ENCODE measurements at regions not wholly inside any gene's neighbourhood (a gene's known extent, or its start where the extent isn't known, plus 50 kb on each side); places are given as distances from the start of the nearest gene placed in this dataset.
A peak's percentile ranks its signal among the peaks of the same experiment; 100 is the strongest.
"Not testable (repeated sequence)": the region's sequence is repeated elsewhere in the genome, so short reads cannot be mapped to it uniquely, and the experiment has no call there.

DNA sequence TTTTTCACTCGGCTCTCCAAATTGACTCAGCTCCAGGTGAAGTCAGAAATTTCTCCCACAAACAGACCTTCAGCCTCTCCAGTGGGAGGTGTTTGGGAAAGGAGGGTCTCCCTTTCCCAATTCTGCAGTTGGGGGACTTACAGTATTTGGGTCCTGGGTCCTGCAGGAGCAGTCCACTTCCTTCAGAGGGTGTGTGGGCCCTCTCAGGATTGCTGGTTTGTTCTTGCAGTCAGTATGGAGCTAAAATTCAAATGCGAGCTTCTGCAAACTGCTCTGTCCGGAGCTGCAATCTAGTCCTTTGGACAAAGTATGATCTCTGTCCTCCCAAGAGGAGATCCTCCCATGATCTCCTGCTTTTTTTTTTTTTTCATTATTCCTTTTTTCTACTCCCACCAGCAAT, 87.9 kb upstream of the MSTN start:
- FAIRE-seq, result no peak
- DNase-seq (ENCODE audit: low spot score in 2 of 2), result no peak

- FAIRE-seq (no peak), DNase-seq (ENCODE audit: low spot score in 2 of 2) (no peak)
Observed at GRCh38 chr2:190149908-190150307, 87.4 kb upstream of the MSTN start.

- FAIRE-seq (no peak), DNase-seq (ENCODE audit: low spot score in 2 of 2) (no peak)
Observed at GRCh38 chr2:190149200-190149599, 86.7 kb upstream of the MSTN start.

DNA sequence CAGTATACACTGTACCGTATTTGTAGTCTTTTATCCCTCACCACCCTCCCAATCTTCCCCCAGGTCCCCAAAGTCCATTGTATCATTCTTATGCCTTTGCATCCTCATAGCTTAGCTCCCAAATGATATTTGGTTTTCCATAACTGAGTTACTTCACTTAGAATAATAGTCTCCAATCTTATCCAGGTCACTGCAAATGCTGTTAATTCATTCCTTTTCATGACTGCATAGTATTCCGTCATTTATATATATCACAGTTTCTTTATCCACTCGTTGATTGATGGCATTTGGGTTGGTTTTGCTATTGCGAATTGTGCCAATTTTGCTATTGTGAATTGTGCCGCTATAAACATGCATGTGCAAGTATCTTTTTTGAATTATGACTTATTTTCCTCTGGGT, 83.6 kb upstream of the MSTN start:
- DNase-seq (ENCODE audit: low spot score in 2 of 2); FAIRE-seq: not testable (repeated sequence)

DNA sequence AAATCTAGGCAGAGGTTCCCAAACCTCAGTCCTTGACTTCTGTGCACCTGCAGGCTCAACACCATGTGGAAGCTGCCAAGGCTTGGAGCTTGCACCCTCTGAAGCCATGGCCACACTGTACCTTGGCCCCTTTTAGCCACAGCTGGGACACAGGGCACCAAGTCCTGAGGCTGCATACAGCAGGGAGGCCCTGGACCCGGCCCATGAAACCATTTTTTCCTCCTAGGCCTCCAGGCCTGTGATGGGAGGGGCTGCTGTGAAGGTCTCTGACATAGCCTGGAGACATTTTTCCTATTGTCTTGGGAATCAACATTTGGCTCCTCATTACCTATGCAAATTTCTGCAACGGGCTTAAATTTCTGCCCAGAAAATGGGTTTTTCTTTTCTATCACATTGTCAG, 77.9 kb upstream of the MSTN start:
- DNase-seq (ENCODE audit: low spot score in 2 of 2); FAIRE-seq: not testable (repeated sequence)

DNA sequence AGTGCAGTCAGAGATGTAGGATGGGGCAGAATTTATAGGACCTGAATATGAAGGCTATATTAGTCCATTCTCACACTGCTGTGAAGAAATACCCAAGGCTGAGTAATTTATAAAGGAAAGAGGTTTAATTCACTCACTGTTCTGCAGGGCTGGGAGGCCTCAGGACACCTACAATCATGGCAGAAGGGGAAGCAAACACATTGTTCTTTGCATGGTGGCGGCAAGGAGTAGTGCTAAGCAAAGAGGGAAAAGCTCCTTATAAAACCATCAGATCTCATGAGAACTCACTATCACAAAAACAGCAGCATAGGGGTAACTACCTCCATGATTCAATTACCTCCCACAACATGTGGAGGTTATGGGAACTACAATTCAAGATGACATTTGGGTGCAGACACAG, 76.8 kb upstream of the MSTN start:
- DNase-seq (ENCODE audit: low spot score in 2 of 2) (no peak), FAIRE-seq (no peak)

DNA sequence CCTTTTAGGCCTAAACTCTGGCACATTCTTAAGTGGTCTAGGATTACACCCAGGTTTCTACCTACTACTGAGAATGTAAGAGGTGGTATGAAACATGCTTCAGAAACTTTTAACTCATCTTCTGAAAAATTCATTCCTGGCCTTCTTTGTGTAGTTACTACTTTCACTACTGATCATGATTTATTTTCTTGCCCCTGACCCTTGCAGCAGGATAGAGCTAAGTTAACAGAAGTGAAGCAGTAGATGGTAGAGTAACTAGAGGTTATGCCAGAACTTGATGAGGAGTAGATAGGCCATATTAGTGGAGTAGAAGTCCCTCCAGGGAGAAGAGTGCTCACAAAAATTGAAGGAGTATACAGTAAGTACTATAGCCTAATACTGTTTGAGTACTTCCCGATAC, 75.5 kb upstream of the MSTN start:
- DNase-seq (ENCODE audit: low spot score in 2 of 2), result no peak
- FAIRE-seq, result no peak

GRCh38 chr2:190137561-190137960, 75.0 kb upstream of the MSTN start:
- FAIRE-seq (no peak), DNase-seq (ENCODE audit: low spot score in 2 of 2) (no peak)

- no peak for DNase-seq (ENCODE audit: low spot score in 2 of 2)
- FAIRE-seq, result no peak
Observed at GRCh38 chr2:190136825-190137224, 74.3 kb upstream of the MSTN start.

GRCh38 chr2:190136259-190136658, 73.7 kb upstream of the MSTN start:
- FAIRE-seq (no peak), DNase-seq (ENCODE audit: low spot score in 2 of 2) (no peak)

DNA sequence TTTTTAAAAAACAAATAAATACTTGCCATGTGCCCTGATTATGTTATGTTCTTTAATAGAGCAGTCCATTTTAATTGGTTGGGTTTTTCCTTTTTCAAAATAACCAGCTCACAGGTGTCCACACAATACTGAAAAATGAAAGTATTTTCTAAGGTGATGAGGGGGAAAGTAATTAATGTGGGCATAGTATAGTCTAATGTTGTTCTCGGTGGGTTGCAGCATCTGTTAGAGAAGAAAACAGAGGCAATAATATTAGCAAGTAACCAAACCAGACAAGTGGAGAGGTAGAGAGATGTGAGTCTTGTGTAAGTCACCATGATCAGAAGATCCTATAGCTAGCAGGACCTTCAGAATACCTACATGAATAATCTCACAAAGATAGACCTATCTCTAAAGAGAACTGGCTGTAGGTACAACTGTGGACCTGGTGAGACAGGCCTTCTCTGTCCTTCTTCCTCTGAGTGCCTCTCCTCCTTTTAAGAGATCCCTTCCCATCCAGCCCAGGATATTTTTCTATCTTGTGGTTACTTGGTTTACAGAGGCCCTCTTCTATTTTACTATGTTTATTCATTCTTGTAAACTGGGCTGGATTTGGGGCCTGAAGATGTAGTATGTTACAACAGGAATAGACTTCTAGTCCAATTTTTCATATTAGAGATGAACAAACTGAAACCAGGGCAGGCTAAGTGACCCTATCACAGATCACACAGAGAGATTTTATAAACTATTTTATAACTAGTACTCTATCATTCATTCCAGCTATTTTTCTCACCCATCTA, 67.1 kb upstream of the MSTN start:
- FAIRE-seq, result no peak
- no peak for DNase-seq (ENCODE audit: low spot score in 2 of 2)

- no peak for FAIRE-seq
- DNase-seq (ENCODE audit: low spot score in 2 of 2), result no peak
Observed at GRCh38 chr2:190127651-190128050, 65.1 kb upstream of the MSTN start.

DNA sequence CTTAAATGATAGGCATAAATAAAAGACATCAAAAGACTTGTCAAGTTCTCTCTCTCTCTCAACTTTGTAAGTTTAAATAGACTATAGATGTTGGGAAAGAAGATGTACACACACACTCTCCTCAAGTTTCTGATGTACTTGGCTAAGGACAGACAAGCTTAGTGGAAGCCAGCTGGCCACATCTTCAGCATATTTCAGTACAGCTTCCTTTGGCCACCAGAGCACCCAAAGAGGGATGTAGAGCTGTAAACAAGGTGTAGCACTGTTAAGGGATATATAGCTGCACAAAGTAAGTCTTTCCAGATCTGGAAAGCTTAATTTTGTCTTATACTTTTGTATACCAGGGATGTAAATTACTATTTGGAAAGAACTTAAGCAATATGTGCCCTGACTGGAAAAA, 64.3 kb upstream of the MSTN start:
- no peak for DNase-seq (ENCODE audit: low spot score in 2 of 2)
- no peak for FAIRE-seq

DNA sequence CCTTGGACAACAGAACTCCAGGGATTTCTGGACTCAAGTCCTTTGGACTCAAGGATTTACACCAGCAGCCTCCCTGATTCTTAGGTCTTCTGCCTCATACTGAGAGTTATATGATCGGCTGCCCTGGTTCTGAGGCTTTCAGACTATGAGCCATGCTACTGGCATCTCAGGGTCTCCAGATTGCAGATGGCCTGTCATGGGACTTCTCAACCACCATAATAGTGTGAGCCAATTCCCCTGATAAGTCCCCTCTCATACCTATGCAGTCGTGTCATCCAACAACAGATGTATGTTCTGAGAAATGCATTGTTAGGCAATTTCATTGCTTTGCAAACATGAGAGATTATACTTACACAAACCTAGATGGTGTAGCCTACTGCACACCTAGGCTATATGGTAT, 61.4 kb upstream of the MSTN start:
- DNase-seq (ENCODE audit: low spot score in 2 of 2) (no peak), FAIRE-seq (no peak)

DNA sequence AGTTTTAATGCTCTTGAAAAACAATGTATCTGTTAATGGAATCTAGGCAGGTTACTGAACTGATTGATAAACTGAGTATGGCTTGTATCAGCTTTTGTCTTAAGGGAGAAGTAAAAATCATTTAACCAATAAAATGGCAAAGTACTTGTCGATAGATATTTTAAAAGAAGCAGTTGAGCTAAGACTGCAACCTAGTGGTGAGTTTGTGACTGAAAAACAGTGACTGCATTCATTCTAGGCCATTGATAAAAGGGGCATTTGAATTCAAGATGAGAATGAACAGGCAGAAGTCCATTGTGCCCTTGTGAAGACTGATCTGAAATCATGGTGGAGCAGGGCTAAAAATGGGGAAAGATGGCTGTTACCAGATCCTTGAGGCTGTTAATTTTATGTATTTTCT, 59.4 kb upstream of the MSTN start:
- DNase-seq (ENCODE audit: low spot score in 2 of 2) (peak; percentile 25 to 29), FAIRE-seq (peak; percentile 81)

- FAIRE-seq (peak; percentile 10), DNase-seq (ENCODE audit: low spot score in 2 of 2) (no peak)
Observed at GRCh38 chr2:190121305-190121704, 58.8 kb upstream of the MSTN start.

GRCh38 chr2:190119923-190120590, 57.5 kb upstream of the MSTN start:
- DNase-seq (ENCODE audit: low spot score in 2 of 2) (no peak), FAIRE-seq (no peak)

- DNase-seq (ENCODE audit: low spot score in 2 of 2) (no peak), FAIRE-seq (no peak)
Observed at GRCh38 chr2:190119257-190119656, 56.7 kb upstream of the MSTN start.

GRCh38 chr2:190117305-190117704, 54.8 kb upstream of the MSTN start:
- FAIRE-seq, result no peak
- no peak for DNase-seq (ENCODE audit: low spot score in 2 of 2)

- FAIRE-seq (peak; percentile 45), DNase-seq (ENCODE audit: low spot score in 2 of 2) (no peak)
Observed at GRCh38 chr2:190113000-190113399, 50.5 kb upstream of the MSTN start.
